GDM1 (cell line): ENCODE measurements at regions not wholly inside any gene's neighbourhood (a gene's known extent, or its start where the extent isn't known, plus 50 kb on each side); places are given as distances from the start of the nearest gene placed in this dataset.
"Not testable (repeated sequence)": the region's sequence is repeated elsewhere in the genome, so short reads cannot be mapped to it uniquely, and the experiment has no call there.

Source experiments
- DNase-seq: peaks from one replicate; lab custom pipeline; 2025; lab: John Stamatoyannopoulos, UW

GRCh38 chr12:83468988-83469908 lies 782.5 kb downstream of the TMTC2 start:
- DNase-seq = no peak

- DNase-seq = no peak
These were observed 778.9 kb downstream of the TMTC2 start for GRCh38 chr12:83465632-83466031.

- DNase-seq = no peak
These were observed 775.7 kb downstream of the TMTC2 start for GRCh38 chr12:83462419-83462818.

GRCh38 chr12:83461336-83461935 lies 774.7 kb downstream of the TMTC2 start:
- DNase-seq = no peak

GRCh38 chr12:83451189-83451588 lies 764.5 kb downstream of the TMTC2 start:
- DNase-seq = no peak

- DNase-seq = no peak
These were observed 747.9 kb downstream of the TMTC2 start for GRCh38 chr12:83434600-83434999.

- no peak for DNase-seq
These were observed 745.5 kb downstream of the TMTC2 start for GRCh38 chr12:83432176-83432719.

- not testable (repeated sequence) for DNase-seq
These were observed 741.0 kb downstream of the TMTC2 start for GRCh38 chr12:83427586-83428136.

GRCh38 chr12:83414981-83415380 lies 728.3 kb downstream of the TMTC2 start:
- no peak for DNase-seq

- DNase-seq = no peak
These were observed 722.1 kb downstream of the TMTC2 start for GRCh38 chr12:83408851-83409250.

- DNase-seq = no peak
These were observed 721.4 kb downstream of the TMTC2 start for GRCh38 chr12:83408146-83408545.

GRCh38 chr12:83404521-83404920 lies 717.8 kb downstream of the TMTC2 start:
- DNase-seq = no peak

GRCh38 chr12:83390186-83390585 lies 703.5 kb downstream of the TMTC2 start:
- DNase-seq = no peak

GRCh38 chr12:83389237-83389996 lies 702.7 kb downstream of the TMTC2 start:
- DNase-seq = no peak

GRCh38 chr12:83388551-83388950 lies 701.8 kb downstream of the TMTC2 start:
- no peak for DNase-seq

GRCh38 chr12:83386527-83387264 lies 700.0 kb downstream of the TMTC2 start:
- no peak for DNase-seq

GRCh38 chr12:83378186-83378727 lies 691.6 kb downstream of the TMTC2 start:
- no peak for DNase-seq

- DNase-seq = no peak
These were observed 678.6 kb downstream of the TMTC2 start for GRCh38 chr12:83365317-83365716.

GRCh38 chr12:83361475-83361874 lies 674.8 kb downstream of the TMTC2 start:
- DNase-seq = no peak

- no peak for DNase-seq
These were observed 674.4 kb downstream of the TMTC2 start for GRCh38 chr12:83361071-83361470.
